HUES6 (cell line): ENCODE measurements at regions not wholly inside any gene's neighbourhood (a gene's known extent, or its start where the extent isn't known, plus 50 kb on each side); places are given as distances from the start of the nearest gene placed in this dataset.

ENCODE experiments used
- H3K27ac ChIP-seq: 2 replicates; pipeline ENCODE4 v1.7.0; 2013; ENCODE audit warnings: low read depth, mild to moderate bottlenecking, low read length, inconsistent platforms
- H3K27me3 ChIP-seq: 2 replicates; pipeline ENCODE4 v1.6.1; 2013; ENCODE audit warnings: low read length; ENCODE audit not compliant: control insufficient read depth, insufficient read depth
- H3K36me3 ChIP-seq: 2 replicates; pipeline ENCODE4 v1.6.1; 2013; ENCODE audit warnings: low read length; ENCODE audit not compliant: control insufficient read depth, insufficient read depth
- H3K4me1 ChIP-seq: 2 replicates; pipeline ENCODE4 v1.6.1; 2013; ENCODE audit warnings: low read length; ENCODE audit not compliant: control insufficient read depth, insufficient read depth
- H3K4me3 ChIP-seq: 2 replicates; pipeline ENCODE4 v1.5.1; 2013; ENCODE audit warnings: low read depth, low read length
- H3K9ac ChIP-seq: one replicate; pipeline ENCODE4 v1.6.1; 2013; ENCODE audit warnings: mild to moderate bottlenecking, low read length
- H3K9me3 ChIP-seq: 2 replicates; pipeline ENCODE4 v1.6.1; 2013; ENCODE audit warnings: low read depth, low read length; ENCODE audit not compliant: control insufficient read depth, insufficient read depth

DNA sequence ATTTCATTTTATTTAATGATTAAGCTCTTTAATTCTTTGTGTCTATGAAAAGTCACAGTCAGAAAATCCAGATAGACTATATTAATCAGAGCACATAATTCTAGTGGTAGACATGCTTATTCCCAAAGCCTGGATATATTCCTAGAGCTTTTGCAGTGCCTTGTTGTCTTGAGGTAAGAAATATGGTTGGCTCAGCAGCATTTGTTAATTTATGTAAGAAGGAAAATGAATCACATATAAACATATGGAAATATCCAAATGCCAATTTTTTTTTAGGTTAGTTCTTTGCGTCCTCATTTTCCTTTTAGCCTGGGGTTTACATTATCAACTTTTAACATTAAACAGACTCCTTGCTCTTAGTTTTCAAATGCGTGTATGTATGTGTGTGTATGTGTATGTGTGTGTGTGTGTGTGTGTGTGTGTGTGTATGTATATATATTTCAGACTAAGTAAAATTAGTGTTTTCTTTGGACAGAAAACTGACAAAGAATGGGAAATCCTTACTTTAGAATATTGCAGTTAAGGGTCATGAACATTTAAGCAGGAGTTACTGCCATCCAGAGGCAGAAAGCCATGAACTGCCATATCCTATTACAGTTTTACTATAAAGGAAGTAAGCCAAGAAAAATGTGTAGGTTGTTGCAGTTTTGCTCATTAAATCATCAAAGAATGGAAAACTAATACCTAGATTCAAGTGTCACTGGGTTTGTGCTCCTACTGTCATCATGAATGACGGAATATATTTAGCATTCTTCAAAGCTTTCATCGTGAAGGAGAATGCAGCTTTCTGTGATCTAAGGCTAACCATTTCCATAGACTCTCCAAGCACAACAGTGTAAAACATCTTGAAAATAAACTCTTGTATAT lies 477.1 kb upstream of the NR5A2 start:
- Histone ChIP-seq H3K9me3 (no peaks in the 10 kb centered on the region), H3K27me3 (no peaks in the 10 kb centered on the region), H3K4me1 (no peaks in the 10 kb centered on the region), H3K27ac (no peak overlapping the region), H3K4me3 (no peak overlapping the region), H3K36me3 (no peaks in the 10 kb centered on the region), H3K9ac (no peak overlapping the region)

DNA sequence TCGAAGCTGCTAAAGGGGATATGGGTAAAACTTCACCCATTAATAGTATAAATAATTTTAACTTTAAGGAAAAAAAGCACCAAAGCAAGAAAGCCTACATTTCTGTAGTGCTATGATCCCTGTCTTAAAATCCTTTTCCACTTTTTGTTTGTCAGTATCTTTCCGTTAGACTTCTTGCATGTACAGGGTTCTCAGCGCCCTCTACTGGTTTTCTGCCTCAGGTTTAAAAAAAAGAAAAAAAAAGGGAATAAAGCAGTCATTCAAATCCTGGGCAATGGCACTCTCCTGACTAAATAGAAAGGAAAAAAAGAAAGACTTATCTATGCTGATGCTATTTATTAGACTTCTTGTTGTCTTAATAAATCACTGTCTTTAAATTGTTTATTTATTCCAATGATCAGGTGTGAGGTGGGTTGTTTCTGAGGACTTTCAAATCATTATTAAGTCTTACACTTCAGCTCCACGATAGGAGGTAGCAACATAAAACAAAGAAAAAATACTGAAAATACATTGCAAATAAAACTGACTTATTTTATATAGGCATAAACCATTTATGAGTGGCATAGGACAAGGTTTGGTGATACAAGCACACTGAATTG lies 475.4 kb upstream of the NR5A2 start:
- Histone ChIP-seq H3K9me3 (no peaks in the 10 kb centered on the region), H3K4me3 (no peak overlapping the region), H3K4me1 (no peaks in the 10 kb centered on the region), H3K9ac (no peak overlapping the region), H3K27ac (no peak overlapping the region), H3K27me3 (no peaks in the 10 kb centered on the region), H3K36me3 (no peaks in the 10 kb centered on the region)

DNA sequence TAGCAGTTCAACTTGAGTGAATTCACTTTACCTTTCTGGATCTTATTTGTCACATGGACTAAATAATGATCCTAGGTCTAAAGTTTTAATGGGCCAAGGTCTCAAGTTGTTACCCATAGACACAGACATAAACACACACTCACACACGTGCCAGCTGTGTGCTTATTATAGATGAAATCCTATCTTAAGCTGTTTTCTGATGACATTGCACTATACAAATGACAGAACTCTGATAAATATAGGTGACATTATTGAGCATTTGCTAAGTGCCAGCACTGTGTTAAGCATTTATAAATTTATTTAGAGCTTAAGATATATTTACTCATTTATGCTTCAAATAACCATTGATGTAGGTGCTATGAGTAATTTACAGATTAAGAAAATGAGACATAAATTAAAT lies 474.4 kb upstream of the NR5A2 start:
- no peaks in the 10 kb centered on the region for H3K9me3 ChIP-seq
- H3K27me3 ChIP-seq = no peaks in the 10 kb centered on the region
- no peak overlapping the region for H3K9ac ChIP-seq
- no peaks in the 10 kb centered on the region for H3K36me3 ChIP-seq
- no peaks in the 10 kb centered on the region for H3K4me1 ChIP-seq
- no peak overlapping the region for H3K27ac ChIP-seq
- H3K4me3 ChIP-seq = no peak overlapping the region

DNA sequence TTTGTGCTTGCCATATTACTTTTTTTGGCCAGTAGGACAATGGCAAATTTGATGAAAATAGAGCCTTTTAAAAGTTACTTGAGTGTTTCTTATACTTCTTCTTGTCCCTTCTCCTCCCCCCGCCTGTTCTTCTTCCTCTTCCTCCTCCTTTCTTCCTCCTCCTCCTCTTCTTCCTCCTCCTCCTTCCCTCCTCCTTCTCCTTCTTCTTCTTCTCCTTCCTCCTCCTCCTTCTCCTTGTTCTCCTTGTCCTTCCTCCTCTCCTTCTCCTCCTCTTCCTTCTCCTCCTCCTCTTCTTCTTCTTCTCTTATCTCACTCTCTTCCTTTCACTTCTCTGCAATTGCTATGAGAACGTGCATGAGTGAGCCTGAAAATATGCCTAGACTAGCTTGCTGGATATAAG lies 466.2 kb upstream of the NR5A2 start:
- Histone ChIP-seq H3K9me3 (no peaks in the 10 kb centered on the region), H3K27ac (no peak overlapping the region), H3K27me3 (no peaks in the 10 kb centered on the region), H3K9ac (no peak overlapping the region), H3K36me3 (no peaks in the 10 kb centered on the region), H3K4me3 (no peak overlapping the region), H3K4me1 (no peaks in the 10 kb centered on the region)

DNA sequence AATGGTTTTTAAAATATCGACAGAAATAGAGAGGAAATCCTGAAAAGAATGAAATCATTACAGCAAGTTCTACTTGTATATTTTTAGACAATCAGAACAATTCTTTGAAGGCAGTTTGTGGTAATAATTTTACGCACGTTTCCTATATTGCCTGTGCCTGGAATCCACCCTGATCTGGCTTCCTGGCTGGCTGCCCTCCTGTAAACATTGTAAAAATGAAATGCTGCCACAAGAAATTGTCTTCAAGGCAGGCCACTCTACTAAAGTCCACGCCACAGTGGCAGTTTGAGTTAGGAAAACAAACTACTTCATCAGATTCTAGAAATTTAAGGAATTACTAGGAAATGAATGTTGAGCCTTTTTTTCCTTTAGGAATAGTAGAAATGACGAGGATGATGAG lies 454.5 kb upstream of the NR5A2 start:
- no peaks in the 10 kb centered on the region for H3K36me3 ChIP-seq
- H3K27ac ChIP-seq = no peak overlapping the region
- H3K4me1 ChIP-seq = no peaks in the 10 kb centered on the region
- no peak overlapping the region for H3K4me3 ChIP-seq
- no peaks in the 10 kb centered on the region for H3K9me3 ChIP-seq
- no peaks in the 10 kb centered on the region for H3K27me3 ChIP-seq
- no peak overlapping the region for H3K9ac ChIP-seq

DNA sequence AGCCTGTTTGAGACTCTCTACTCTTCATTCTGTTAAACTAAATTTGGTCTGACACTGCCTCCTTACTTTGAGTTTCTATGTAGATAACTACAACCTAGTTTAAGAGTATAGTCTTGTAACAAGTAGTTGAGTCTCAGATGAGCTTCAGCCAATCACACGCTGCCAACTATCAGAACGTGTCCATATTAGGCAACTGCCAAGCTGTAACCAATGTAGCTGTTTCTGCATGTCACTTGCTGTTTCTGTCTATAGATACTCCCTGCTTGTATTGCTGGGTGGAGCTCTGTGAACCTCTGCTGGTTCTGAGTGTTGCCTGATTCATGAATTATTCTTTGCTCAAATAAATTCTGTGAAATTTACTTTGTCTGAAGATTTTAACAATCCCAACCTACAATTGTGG lies 452.6 kb upstream of the NR5A2 start:
- Histone ChIP-seq H3K9ac (no peak overlapping the region), H3K4me3 (no peak overlapping the region), H3K4me1 (no peaks in the 10 kb centered on the region), H3K27ac (no peak overlapping the region), H3K36me3 (no peaks in the 10 kb centered on the region), H3K9me3 (peaks cover 9% of the 10 kb centered on the region), H3K27me3 (no peaks in the 10 kb centered on the region)

DNA sequence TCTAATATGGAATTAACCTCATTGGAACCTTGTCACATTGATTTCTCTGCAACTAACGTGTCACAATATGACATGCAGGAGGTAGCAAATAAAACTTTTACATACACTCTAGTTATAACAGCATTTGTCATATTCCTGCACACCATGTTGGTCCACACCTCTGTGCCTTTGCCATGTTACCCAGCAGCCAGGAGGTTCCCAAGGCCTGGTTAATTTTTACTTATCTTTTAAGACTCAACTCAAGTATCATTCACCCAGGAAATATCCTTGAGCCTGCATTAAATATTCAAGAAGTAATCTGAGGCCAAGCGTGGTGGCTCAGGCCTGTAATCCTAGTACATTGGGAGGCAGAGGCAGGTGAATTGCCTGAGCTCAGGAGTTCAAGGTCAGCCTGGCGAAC lies 447.2 kb upstream of the NR5A2 start:
- no peak overlapping the region for H3K9ac ChIP-seq
- H3K4me3 ChIP-seq = no peak overlapping the region
- H3K27me3 ChIP-seq = no peaks in the 10 kb centered on the region

DNA sequence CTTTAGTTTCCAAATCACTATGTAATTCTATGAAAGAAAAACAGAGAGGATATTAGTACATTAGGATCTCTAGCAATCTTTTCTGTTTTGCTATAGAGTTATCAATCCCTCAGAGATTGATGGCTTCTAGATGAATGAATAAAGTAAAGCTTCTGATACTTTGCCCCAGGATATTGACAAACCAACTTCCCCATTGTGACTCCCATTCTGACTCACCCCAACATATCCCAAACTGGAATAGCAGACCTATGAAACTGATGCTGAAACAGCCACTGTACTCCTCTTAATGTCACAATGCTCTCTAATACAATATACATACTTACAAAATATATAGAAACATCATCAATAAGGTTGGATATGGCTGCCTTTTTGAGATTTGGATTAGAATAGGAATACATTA lies 442.1 kb upstream of the NR5A2 start:
- Histone ChIP-seq H3K36me3 (no peaks in the 10 kb centered on the region), H3K27ac (no peak overlapping the region), H3K4me3 (no peak overlapping the region), H3K27me3 (no peaks in the 10 kb centered on the region), H3K9ac (no peak overlapping the region), H3K4me1 (peaks cover 12% of the 10 kb centered on the region; the same call in 1 of the 2 replicates), H3K9me3 (no peaks in the 10 kb centered on the region)

More for the DNA sequence above, 447.2 kb upstream of the NR5A2 start:
- Histone ChIP-seq H3K4me1 (peaks cover 12% of the 10 kb centered on the region; the same call in 1 of the 2 replicates), H3K9me3 (peaks cover 9% of the 10 kb centered on the region), H3K27ac (no peak overlapping the region), H3K36me3 (no peaks in the 10 kb centered on the region)

DNA sequence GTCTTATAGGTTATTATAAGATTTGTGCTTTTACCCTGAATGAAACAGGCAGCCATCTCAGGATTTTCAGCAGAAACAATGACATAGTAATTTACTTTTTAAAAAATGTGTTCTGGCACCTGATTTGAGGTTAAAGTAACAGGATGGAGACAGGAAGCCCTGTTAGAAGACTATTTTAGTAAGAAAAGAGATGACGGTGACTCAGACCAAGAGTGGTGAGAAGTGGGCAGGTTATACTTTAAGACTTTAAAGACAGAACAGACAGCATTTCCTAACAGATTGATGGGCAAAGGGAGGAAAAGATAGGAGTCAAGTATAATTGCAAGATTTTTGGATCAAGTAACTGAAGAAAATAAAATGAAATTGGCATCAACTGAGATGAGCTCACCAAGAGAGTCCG lies 436.8 kb upstream of the NR5A2 start:
- Histone ChIP-seq H3K36me3 (no peaks in the 10 kb centered on the region), H3K9me3 (no peaks in the 10 kb centered on the region), H3K4me3 (no peak overlapping the region), H3K9ac (no peak overlapping the region), H3K4me1 (no peaks in the 10 kb centered on the region), H3K27me3 (no peaks in the 10 kb centered on the region), H3K27ac (no peak overlapping the region)

DNA sequence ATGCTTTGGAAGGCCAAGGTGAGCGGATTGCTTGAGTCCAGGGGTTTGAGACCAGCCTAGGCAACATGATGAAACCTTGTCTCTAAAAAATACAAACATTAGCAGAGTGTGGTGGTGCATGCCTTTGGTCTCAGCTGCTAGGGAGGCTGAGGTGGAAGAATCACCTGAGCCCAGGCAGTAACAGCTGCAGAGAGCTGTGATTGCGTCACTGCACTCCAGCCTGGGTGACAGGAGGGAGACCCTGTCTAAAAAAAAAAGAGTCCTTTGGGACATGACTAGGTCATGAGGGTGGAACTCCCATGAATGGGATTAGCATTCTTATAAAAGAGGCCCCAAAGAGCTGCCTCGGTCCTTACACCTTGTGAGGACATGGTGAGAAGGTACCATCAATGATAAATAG lies 436.0 kb upstream of the NR5A2 start:
- Histone ChIP-seq H3K27ac (no peak overlapping the region), H3K9ac (no peak overlapping the region), H3K36me3 (no peaks in the 10 kb centered on the region), H3K4me1 (no peaks in the 10 kb centered on the region), H3K27me3 (no peaks in the 10 kb centered on the region), H3K9me3 (no peaks in the 10 kb centered on the region), H3K4me3 (no peak overlapping the region)

DNA sequence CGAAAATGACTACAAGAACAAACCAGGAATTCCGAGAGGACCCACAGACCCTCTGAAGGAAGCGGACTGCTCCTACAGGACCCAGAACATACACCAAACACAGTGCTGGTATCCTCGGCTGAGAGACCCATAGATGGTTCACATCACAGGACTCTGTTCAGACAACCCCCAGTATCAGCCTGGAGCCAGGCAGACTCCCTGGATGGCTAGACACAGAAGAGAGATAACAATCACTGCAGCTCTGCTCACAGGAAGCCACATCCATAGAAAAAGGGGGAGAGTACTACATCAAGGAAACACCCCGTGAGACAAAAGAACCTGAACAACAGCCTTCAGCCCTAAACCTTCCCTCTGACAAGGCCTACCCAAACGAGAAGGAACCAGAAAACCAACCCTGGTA lies 434.0 kb upstream of the NR5A2 start:
- no peak overlapping the region for H3K9ac ChIP-seq
- H3K4me3 ChIP-seq = no peak overlapping the region
- no peaks in the 10 kb centered on the region for H3K36me3 ChIP-seq
- H3K27me3 ChIP-seq = no peaks in the 10 kb centered on the region
- H3K4me1 ChIP-seq = no peaks in the 10 kb centered on the region
- no peaks in the 10 kb centered on the region for H3K9me3 ChIP-seq
- H3K27ac ChIP-seq = no peak overlapping the region
